Left ventricle myocardium inferior (tissue), 1 donor: ENCODE measurements at regions not wholly inside any gene's neighbourhood (a gene's known extent, or its start where the extent isn't known, plus 50 kb on each side); places are given as distances from the start of the nearest gene placed in this dataset.
A peak's percentile ranks its signal among the peaks of the same experiment; 100 is the strongest.

ENCODE experiments used
- DNase-seq: peaks from one replicate; pipeline ENCODE4 v3.0.0-alpha.2; 2020
- H3K27ac ChIP-seq: fragments of 200-600 bp; replicated peaks from 2 replicates; pipeline ENCODE4 v1.8.0; 2021
- H3K27me3 ChIP-seq: fragments of 200-600 bp; 2 replicates; pipeline ENCODE4 v1.8.0; 2021; ENCODE audit warnings: low read depth
- H3K36me3 ChIP-seq: fragments of 200-600 bp; 2 replicates; pipeline ENCODE4 v1.8.0; 2021
- H3K4me1 ChIP-seq: fragments of 200-600 bp; 2 replicates; pipeline ENCODE4 v1.8.0; 2021
- H3K4me3 ChIP-seq: fragments of 200-600 bp; 2 replicates; pipeline ENCODE4 v1.8.0; 2021; ENCODE audit warnings: mild to moderate bottlenecking, moderate library complexity
- H3K9me3 ChIP-seq: fragments of 200-600 bp; replicated peaks from 2 replicates; pipeline ENCODE4 v1.8.0; 2021
- CTCF ChIP-seq: fragments of 200-600 bp; IDR thresholded peaks from 2 replicates; pipeline ENCODE4 v1.8.0; 2021; ENCODE audit warnings: antibody characterized with exemption, mild to moderate bottlenecking, borderline replicate concordance
- intact Hi-C: fragments of 100-400 bp; cut with micrococcal nuclease; formaldehyde crosslinking; loops from one replicate; pipeline ENCODE4 v1.11.0; 2022
- donor health status: DM: no; HTN: yes; CAD: no; lungs with severe emphysema.

DNA sequence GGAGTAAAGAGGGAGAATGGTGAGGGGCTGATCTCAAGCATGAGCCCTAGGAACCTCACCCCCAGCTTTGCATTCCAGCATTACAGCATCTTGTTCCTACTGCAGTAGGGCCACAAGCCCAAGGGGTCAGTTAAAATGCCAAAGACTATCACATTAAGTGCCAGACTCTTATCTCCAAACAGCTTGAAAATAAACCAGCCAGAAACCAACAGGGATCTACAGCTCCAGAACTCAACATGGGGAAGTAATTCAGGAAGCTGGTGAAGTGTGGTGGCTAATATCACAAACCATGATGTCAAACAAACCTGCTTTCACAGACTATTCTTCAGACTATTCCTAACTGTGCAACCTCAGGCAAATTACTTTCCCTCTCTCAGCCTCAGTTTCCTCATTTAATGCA, 278.3 kb downstream of the TNS1 start:
- Histone ChIP-seq H3K4me3 (no peak overlapping the region), H3K27me3 (no peaks in the 10 kb centered on the region)
- TF ChIP-seq CTCF: no peak

GRCh38 chr2:217723981-217724380, 278.8 kb downstream of the TNS1 start:
- H3K4me1 ChIP-seq: peaks cover 21% of the 10 kb centered on the region
- no peaks in the 10 kb centered on the region for H3K27me3 ChIP-seq
- DNase-seq: no peak
- intact Hi-C loops: no loop called here
- H3K27ac ChIP-seq: no peak overlapping the region
- no peaks in the 10 kb centered on the region for H3K36me3 ChIP-seq
- no peak overlapping the region for H3K4me3 ChIP-seq
- H3K9me3 ChIP-seq: peaks cover 9% of the 10 kb centered on the region
- no peak for TF ChIP-seq CTCF

More for the DNA sequence above, 278.3 kb downstream of the TNS1 start:
- no peaks in the 10 kb centered on the region for H3K36me3 ChIP-seq
- no peak overlapping the region for H3K27ac ChIP-seq
- peaks cover 26% of the 10 kb centered on the region for H3K4me1 ChIP-seq
- no peak for DNase-seq
- intact Hi-C loops: no loop called here
- peaks cover 9% of the 10 kb centered on the region for H3K9me3 ChIP-seq

GRCh38 chr2:217722883-217723472, 279.8 kb downstream of the TNS1 start:
- no peak for TF ChIP-seq CTCF
- peaks cover 9% of the 10 kb centered on the region for H3K9me3 ChIP-seq
- no peak overlapping the region for H3K4me3 ChIP-seq
- intact Hi-C loops: no loop called here
- no peak overlapping the region for H3K27ac ChIP-seq
- no peaks in the 10 kb centered on the region for H3K27me3 ChIP-seq
- no peaks in the 10 kb centered on the region for H3K36me3 ChIP-seq
- no peak for DNase-seq
- peaks cover 12% of the 10 kb centered on the region for H3K4me1 ChIP-seq

GRCh38 chr2:217717646-217718045, 285.1 kb downstream of the TNS1 start:
- TF ChIP-seq CTCF: no peak
- H3K4me3 ChIP-seq: no peak overlapping the region
- no peak for DNase-seq
- H3K27ac ChIP-seq: no peak overlapping the region
- H3K36me3 ChIP-seq: no peaks in the 10 kb centered on the region
- no peaks in the 10 kb centered on the region for H3K27me3 ChIP-seq
- intact Hi-C loops: loop anchor here (10.0 kb wide), 1 partner anchor 203 kb away; no protein-coding TSS in a partner anchor
- peaks cover 23% of the 10 kb centered on the region for H3K4me1 ChIP-seq
- H3K9me3 ChIP-seq: peaks cover 15% of the 10 kb centered on the region

DNA sequence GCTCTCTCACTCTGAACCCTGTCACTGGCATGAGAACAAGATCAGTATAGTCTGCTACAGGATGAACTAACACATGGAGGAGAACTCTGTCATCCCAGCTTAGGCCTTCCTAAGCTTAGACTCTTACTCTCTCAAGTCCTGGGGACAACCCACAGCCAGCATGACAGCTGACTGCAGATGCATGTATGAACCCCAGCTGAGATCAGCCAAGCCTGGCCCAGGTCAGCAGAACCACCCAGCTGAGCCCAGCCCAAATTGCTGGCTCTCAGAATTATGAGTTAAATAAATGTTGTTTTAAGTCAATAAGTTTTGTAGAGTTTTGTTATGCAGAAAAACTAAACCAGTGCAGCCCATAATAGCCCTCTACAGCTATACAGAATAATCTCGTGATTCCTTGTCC, 287.3 kb downstream of the TNS1 start:
- intact Hi-C loops: loop anchor here (10.0 kb wide), 1 partner anchor 201 kb away; no protein-coding TSS in a partner anchor

More for the DNA sequence above, 287.3 kb downstream of the TNS1 start:
- Histone ChIP-seq H3K4me3 (no peak overlapping the region), H3K27me3 (no peaks in the 10 kb centered on the region), H3K4me1 (peaks cover 23% of the 10 kb centered on the region), H3K36me3 (no peaks in the 10 kb centered on the region), H3K9me3 (peaks cover 7% of the 10 kb centered on the region), H3K27ac (peak overlapping the region; percentile 74)
- TF ChIP-seq CTCF: no peak
- no peak for DNase-seq
